Transverse colon (tissue), 4 donors: ENCODE measurements at regions not wholly inside any gene's neighbourhood (a gene's known extent, or its start where the extent isn't known, plus 50 kb on each side); places are given as distances from the start of the nearest gene placed in this dataset.

Experiments used
- DNase-seq: peaks from one replicate; pipeline ENCODE4 v3.0.0-alpha.2; 2019
- H3K27ac ChIP-seq, 4 donors: fragments of 200-600 bp; sonication (generic); 2 replicates each; pipeline ENCODE4 v1.5.1; 2016 to 2018; ENCODE audit warnings: inconsistent platforms in 4 of 4
- H3K27me3 ChIP-seq: fragments of 200-600 bp; sonication (generic); 2 replicates; pipeline ENCODE4 v1.5.1; 2017; ENCODE audit warnings: inconsistent platforms
- H3K36me3 ChIP-seq, 4 donors: fragments of 200-600 bp; sonication (generic); 2 replicates each; pipeline ENCODE4 v1.5.1; 2017 to 2019; ENCODE audit warnings: inconsistent platforms in 4 of 4
- H3K4me1 ChIP-seq, 4 donors: fragments of 200-600 bp; sonication (generic); 2 replicates each; pipeline ENCODE4 v1.5.1; 2017 to 2020; ENCODE audit warnings: inconsistent platforms in 4 of 4
- H3K4me3 ChIP-seq, 4 donors: fragments of 200-600 bp; sonication (generic); 1 replicate in 1 of 4; 2 replicates in 3 of 4; pipeline versions ENCODE4 v1.5.1 to v1.6.1; 2017 to 2019; ENCODE audit warnings: inconsistent platforms in 4 of 4
- H3K9me3 ChIP-seq, 2 donors: fragments of 200-600 bp; sonication (generic); 2 replicates each; pipeline ENCODE4 v1.5.1; 2017 to 2019; ENCODE audit warnings: inconsistent platforms in 2 of 2
- EP300 ChIP-seq: sonication (generic); formaldehyde crosslinking; IDR thresholded peaks from one replicate; pipeline ENCODE4 v1.6.1; 2017; ENCODE audit warnings: antibody characterized with exemption, low read depth
- POLR2A ChIP-seq: fragments of 450-650 bp; IDR thresholded peaks from one replicate; pipeline ENCODE4 v1.6.1; 2016; ENCODE audit warnings: antibody characterized with exemption, mild to moderate bottlenecking, moderate library complexity
- POLR2AphosphoS5 ChIP-seq, 3 donors: sonication (generic); formaldehyde crosslinking; IDR thresholded peaks; one replicate each; pipeline ENCODE4 v1.6.1; 2016; ENCODE audit warnings: antibody characterized with exemption in 3 of 3
- WGBS, 2 donors: methylation state at CpG; one replicate each; pipeline ENCODE4 v1.1.5; 2018; ENCODE audit warnings: low coverage in 1 of 2; 5-methylcytosine and 5-hydroxymethylcytosine counted together
- in situ Hi-C, 4 donors: fragments of 200-750 bp; cut with MboI; loops; one replicate each; pipeline versions ENCODE4 v1.15.0 to v1.15.1; 2017; ENCODE audit warnings: low sequenced_read_pairs in 3 of 4, low pct_ligation_motif_present in 1 of 4, low pct_unique_long_range_greater_than_20kb in 1 of 4
- intact Hi-C: fragments of 100-400 bp; cut with DNase I; formaldehyde crosslinking; loops from one replicate; pipeline ENCODE4 v1.15.1; 2023; ENCODE audit warnings: low total_unique reads
- TF ChIP-seq, protein P1 (sequence below), 5 experiments: fragments of 200-600 bp in 3 of 5; fragments of 450-650 bp in 2 of 5; sonication (generic) in 3 of 5; IDR thresholded peaks; 1 replicate in 2 of 5; 2 replicates in 3 of 5; pipeline ENCODE4 v1.5.1; 2016 to 2017; ENCODE audit warnings: antibody characterized with exemption in 5 of 5, inconsistent platforms in 3 of 5, mild to moderate bottlenecking in 2 of 5, moderate library complexity in 1 of 5

DNA sequence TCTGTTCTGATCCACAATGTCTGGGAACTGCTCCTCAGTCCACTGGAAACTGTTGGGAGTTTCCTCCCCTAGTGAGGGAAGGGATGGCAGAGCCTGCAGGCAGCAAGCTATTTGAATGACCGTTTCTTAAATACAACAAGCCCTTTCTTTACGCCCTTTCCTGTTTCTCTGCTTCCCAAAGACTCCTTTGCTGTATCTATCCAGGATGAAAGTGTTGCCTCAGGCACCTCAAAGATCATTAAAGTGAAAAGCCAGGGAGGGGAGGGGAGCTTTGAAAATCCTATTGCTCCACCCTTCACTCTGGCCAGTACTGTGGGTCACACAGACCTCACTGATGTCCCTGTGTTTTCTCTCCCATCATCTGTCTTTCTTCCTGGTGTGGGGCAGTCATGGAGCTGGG is 213.1 kb downstream of the RNF144B start:
- 58 to 75% methylated on average over 2 of the region's 2 CpGs for WGBS, 2 donors
- no peaks in the 10 kb centered on the region for H3K36me3 ChIP-seq
- in situ Hi-C loops (no loop called here), intact Hi-C loops (no loop called here)
- H3K4me3 ChIP-seq: no peak overlapping the region
- no peaks in the 10 kb centered on the region for H3K9me3 ChIP-seq
- TF ChIP-seq POLR2A (no peak), POLR2AphosphoS5 (IDR thresholded peaks at IDR 0.05) (no peak), EP300 (no peak)
- TF ChIP-seq, protein P1, sequence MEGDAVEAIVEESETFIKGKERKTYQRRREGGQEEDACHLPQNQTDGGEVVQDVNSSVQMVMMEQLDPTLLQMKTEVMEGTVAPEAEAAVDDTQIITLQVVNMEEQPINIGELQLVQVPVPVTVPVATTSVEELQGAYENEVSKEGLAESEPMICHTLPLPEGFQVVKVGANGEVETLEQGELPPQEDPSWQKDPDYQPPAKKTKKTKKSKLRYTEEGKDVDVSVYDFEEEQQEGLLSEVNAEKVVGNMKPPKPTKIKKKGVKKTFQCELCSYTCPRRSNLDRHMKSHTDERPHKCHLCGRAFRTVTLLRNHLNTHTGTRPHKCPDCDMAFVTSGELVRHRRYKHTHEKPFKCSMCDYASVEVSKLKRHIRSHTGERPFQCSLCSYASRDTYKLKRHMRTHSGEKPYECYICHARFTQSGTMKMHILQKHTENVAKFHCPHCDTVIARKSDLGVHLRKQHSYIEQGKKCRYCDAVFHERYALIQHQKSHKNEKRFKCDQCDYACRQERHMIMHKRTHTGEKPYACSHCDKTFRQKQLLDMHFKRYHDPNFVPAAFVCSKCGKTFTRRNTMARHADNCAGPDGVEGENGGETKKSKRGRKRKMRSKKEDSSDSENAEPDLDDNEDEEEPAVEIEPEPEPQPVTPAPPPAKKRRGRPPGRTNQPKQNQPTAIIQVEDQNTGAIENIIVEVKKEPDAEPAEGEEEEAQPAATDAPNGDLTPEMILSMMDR (IDR thresholded peaks at IDR 0.05): no peak
- no peak for DNase-seq
- no peak overlapping the region for H3K27ac ChIP-seq
- H3K4me1 ChIP-seq: peaks cover 0 to 12% (median 6%) of the 10 kb centered on the region in 4 donors
- H3K27me3 ChIP-seq: no peaks in the 10 kb centered on the region

DNA sequence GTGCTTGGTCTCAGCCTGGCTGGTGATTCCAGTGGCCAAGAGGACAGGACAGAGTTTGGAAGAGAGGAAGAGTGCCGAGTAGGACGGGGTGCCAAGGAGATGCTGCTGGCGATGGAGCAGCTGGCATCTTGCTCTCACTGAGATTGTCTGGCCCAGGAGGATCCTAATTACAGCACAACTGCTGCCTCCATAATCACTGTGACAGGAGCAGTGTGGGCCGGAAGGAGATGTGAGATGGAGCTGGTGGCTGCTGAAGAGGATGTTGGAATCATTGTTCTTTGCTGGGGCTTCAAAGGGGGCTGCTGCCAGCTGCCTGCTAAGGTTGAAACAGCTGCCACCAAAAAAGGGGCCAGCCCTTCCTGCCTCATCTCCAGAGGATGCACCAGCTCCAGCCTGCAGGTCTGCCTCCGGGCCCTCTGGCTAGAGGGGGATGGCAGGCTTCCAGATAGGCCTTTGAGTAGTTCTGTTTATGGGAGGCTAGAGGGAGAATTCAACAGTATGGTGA is 214.4 kb downstream of the RNF144B start:
- Histone ChIP-seq H3K9me3 (no peaks in the 10 kb centered on the region), H3K4me3 (no peak overlapping the region), H3K27me3 (no peaks in the 10 kb centered on the region), H3K36me3 (no peaks in the 10 kb centered on the region), H3K4me1 (peaks cover 0 to 9% (median 4%) of the 10 kb centered on the region in 4 donors), H3K27ac (no peak overlapping the region)
- intact Hi-C loops: no loop called here
- no peak for TF ChIP-seq POLR2AphosphoS5 (IDR thresholded peaks at IDR 0.05)
- TF ChIP-seq, protein P1 (IDR thresholded peaks at IDR 0.05): no peak
- no peak for TF ChIP-seq EP300
- no peak for TF ChIP-seq POLR2A
- whole genome bisulfite sequencing, 2 donors: 80% methylated on average over 5 of the region's 5 CpGs; no CpG with 5 or more reads in 1 of the 2 donors
- no peak for DNase-seq
- in situ Hi-C loops: no loop called here

DNA sequence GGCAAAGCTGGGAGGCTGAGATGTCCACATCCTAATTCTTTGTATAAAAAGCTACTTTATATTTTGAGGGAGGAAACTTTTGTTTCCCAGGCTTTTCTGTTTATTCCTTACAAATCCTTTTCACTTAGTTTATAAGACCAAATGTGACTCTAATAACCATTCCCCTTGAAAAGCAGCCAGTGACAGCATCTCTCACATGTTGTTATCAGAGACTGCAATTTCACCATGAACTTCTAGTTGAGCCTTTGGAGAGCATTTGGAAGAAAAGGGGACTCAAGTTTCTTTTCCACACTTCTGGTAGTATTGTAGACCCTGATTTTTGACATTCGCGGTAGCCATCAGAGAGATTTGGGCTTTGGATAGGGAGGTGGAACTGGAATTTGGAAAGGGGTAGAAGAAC is 215.8 kb downstream of the RNF144B start:
- Histone ChIP-seq H3K27ac (no peak overlapping the region), H3K4me3 (no peak overlapping the region), H3K9me3 (no peaks in the 10 kb centered on the region), H3K4me1 (peaks cover 0 to 3% (median 0%) of the 10 kb centered on the region in 4 donors), H3K27me3 (no peaks in the 10 kb centered on the region), H3K36me3 (no peaks in the 10 kb centered on the region)
- no peak for DNase-seq
- 80 to 93% methylated on average over 2 of the region's 2 CpGs for WGBS, 2 donors
- in situ Hi-C loops (no loop called here), intact Hi-C loops (no loop called here)
- TF ChIP-seq POLR2AphosphoS5 (IDR thresholded peaks at IDR 0.05) (no peak), EP300 (no peak), POLR2A (no peak)
- TF ChIP-seq, protein P1 (IDR thresholded peaks at IDR 0.05): no peak

DNA sequence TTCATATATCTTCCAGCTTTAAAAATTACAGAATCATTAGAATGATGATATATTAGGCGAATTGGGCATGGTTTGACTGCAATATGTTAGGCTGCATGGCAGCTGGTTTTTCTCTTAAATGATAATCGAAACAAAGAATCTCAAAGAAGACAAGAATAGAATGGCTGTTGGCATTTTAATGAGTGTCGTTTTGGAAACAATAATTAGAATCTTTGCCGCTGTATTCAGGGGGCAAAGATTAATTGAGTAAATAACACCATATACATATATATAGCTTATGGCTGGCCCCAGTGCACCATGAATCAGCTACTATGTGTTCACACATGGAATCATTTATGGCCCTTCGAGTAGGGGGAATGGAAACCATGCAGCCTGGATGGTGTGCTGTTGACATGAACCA is 216.2 kb downstream of the RNF144B start:
- H3K9me3 ChIP-seq: no peaks in the 10 kb centered on the region
- H3K4me1 ChIP-seq: peaks cover 0 to 3% (median 0%) of the 10 kb centered on the region in 4 donors
- H3K27me3 ChIP-seq: no peaks in the 10 kb centered on the region
- H3K36me3 ChIP-seq: no peaks in the 10 kb centered on the region
- intact Hi-C loops (no loop called here), in situ Hi-C loops (no loop called here)
- TF ChIP-seq, protein P1 (IDR thresholded peaks at IDR 0.05): no peak
- TF ChIP-seq POLR2AphosphoS5 (IDR thresholded peaks at IDR 0.05): no peak
- no peak for TF ChIP-seq POLR2A
- no peak for TF ChIP-seq EP300
- H3K4me3 ChIP-seq: no peak overlapping the region
- WGBS, 2 donors: 59 to 73% methylated on average over 5 of the region's 5 CpGs
- DNase-seq: no peak
- H3K27ac ChIP-seq: no peak overlapping the region
